Hepatocyte (in vitro differentiated cells): ENCODE measurements at regions not wholly inside any gene's neighbourhood (a gene's known extent, or its start where the extent isn't known, plus 50 kb on each side); places are given as distances from the start of the nearest gene placed in this dataset.

Experiments
- DNase-seq: peaks from one replicate; pipeline ENCODE4 v3.0.0-alpha.2; 2016; ENCODE audit warnings: low spot score
- H2AFZ ChIP-seq: fragments of 200-600 bp; sonication (generic); 2 replicates; pipeline ENCODE4 v1.6.0; 2016; ENCODE audit warnings: antibody characterized with exemption, mild to moderate bottlenecking
- H3K27ac ChIP-seq: fragments of 200-600 bp; sonication (generic); 2 replicates; pipeline ENCODE4 v1.5.1; 2016; ENCODE audit warnings: mild to moderate bottlenecking
- H3K27me3 ChIP-seq: fragments of 200-600 bp; sonication (generic); 2 replicates; pipeline ENCODE4 v1.6.1; 2016
- H3K36me3 ChIP-seq: fragments of 200-600 bp; sonication (generic); replicated peaks from 2 replicates; pipeline ENCODE4 v1.5.1; 2016; ENCODE audit warnings: low read depth; ENCODE audit not compliant: insufficient read depth
- H3K4me1 ChIP-seq: fragments of 200-600 bp; sonication (generic); 2 replicates; pipeline ENCODE4 v1.5.1; 2016; ENCODE audit warnings: mild to moderate bottlenecking, moderate library complexity; ENCODE audit not compliant: insufficient read depth
- H3K4me2 ChIP-seq: fragments of 200-600 bp; sonication (generic); 2 replicates; pipeline ENCODE4 v1.6.0; 2016
- H3K4me3 ChIP-seq: fragments of 200-600 bp; sonication (generic); 2 replicates; pipeline ENCODE4 v1.5.1; 2016; ENCODE audit warnings: mild to moderate bottlenecking
- H3K79me2 ChIP-seq: fragments of 200-600 bp; sonication (generic); 2 replicates; pipeline ENCODE4 v1.6.0; 2017; ENCODE audit warnings: mild to moderate bottlenecking
- H3K9me2 ChIP-seq: fragments of 200-600 bp; sonication (generic); replicated peaks from 2 replicates; pipeline ENCODE4 v1.6.0; 2017; ENCODE audit warnings: mild to moderate bottlenecking; ENCODE audit not compliant: insufficient read depth
- H3K9me3 ChIP-seq: fragments of 200-600 bp; sonication (generic); 2 replicates; pipeline ENCODE4 v1.5.1; 2016; ENCODE audit warnings: low read depth, mild to moderate bottlenecking
- H4K20me1 ChIP-seq: fragments of 200-600 bp; sonication (generic); 2 replicates; pipeline ENCODE4 v1.6.0; 2016; ENCODE audit warnings: mild to moderate bottlenecking; ENCODE audit not compliant: insufficient read depth, poor library complexity, severe bottlenecking
- CTCF ChIP-seq: fragments of 200-600 bp; sonication (generic); IDR thresholded peaks from 2 replicates; pipeline ENCODE4 v1.5.1; 2016; ENCODE audit warnings: antibody characterized with exemption, mild to moderate bottlenecking; ENCODE audit not compliant: poor library complexity
- EZH2 ChIP-seq: fragments of 200-600 bp; sonication (generic); IDR thresholded peaks from 2 replicates; pipeline ENCODE4 v1.6.1; 2016; ENCODE audit warnings: antibody characterized with exemption, mild to moderate bottlenecking, borderline replicate concordance
- EZH2phosphoT487 ChIP-seq: fragments of 200-600 bp; sonication (generic); IDR thresholded peaks from one replicate; pipeline ENCODE4 v1.6.1; 2018; ENCODE audit warnings: antibody characterized with exemption, mild to moderate bottlenecking, low read depth, moderate library complexity; ENCODE audit not compliant: unreplicated experiment, severe bottlenecking
- WGBS: methylation state at CpG from one replicate; pipeline ENCODE4 v1.1.6; 2016; ENCODE audit warnings: low lambda C conversion rate; ENCODE audit errors: missing lambda C conversion rate; 5-methylcytosine and 5-hydroxymethylcytosine counted together

DNA sequence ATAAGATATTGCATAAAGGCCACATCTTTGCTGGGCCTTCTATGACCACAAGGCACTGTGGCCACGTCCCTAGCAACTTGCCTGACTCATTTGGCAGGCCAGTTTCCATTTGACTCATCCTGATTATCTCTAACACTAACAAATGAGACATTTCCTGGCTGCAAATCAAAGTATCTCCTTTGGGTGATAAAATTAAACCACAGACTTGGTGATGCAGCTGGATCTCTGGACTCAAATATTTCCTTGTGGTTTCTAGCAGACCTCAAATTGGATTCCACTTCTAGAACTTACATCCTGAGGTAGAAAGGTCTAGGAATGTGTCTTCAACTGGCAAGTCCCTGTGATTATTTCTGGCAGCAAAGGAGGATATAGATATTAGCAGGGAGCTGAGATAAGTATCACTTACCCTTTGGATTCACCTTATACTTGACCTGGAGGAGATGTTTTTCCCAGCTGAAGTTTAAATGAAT lies 167.9 kb upstream of the NXPH2 start:
- Histone ChIP-seq H3K9me3 (no peaks in the 10 kb centered on the region), H3K27me3 (no peaks in the 10 kb centered on the region), H3K4me2 (no peak overlapping the region), H3K9me2 (no peaks in the 10 kb centered on the region), H3K27ac (no peak overlapping the region), H3K4me3 (no peak overlapping the region), H2AFZ (no peak overlapping the region), H4K20me1 (no peaks in the 10 kb centered on the region), H3K4me1 (no peaks in the 10 kb centered on the region), H3K36me3 (no peaks in the 10 kb centered on the region), H3K79me2 (no peaks in the 10 kb centered on the region)
- WGBS = 0% methylated on average over 1 of the region's 1 CpG
- TF ChIP-seq EZH2phosphoT487 = no peak
- TF ChIP-seq EZH2 = no peak
- no peak for TF ChIP-seq CTCF
- DNase-seq = peak; percentile 43

GRCh38 chr2:138943470-138943869 lies 163.3 kb upstream of the NXPH2 start:
- H3K4me2 ChIP-seq = no peak overlapping the region
- no peaks in the 10 kb centered on the region for H3K27me3 ChIP-seq
- no peaks in the 10 kb centered on the region for H4K20me1 ChIP-seq
- no peaks in the 10 kb centered on the region for H3K36me3 ChIP-seq
- no peaks in the 10 kb centered on the region for H3K4me1 ChIP-seq
- no peak for DNase-seq
- no peaks in the 10 kb centered on the region for H3K79me2 ChIP-seq
- no peak overlapping the region for H2AFZ ChIP-seq
- WGBS = 97% methylated on average over 2 of the region's 2 CpGs
- H3K9me2 ChIP-seq = no peaks in the 10 kb centered on the region
- H3K4me3 ChIP-seq = no peak overlapping the region
- H3K9me3 ChIP-seq = no peaks in the 10 kb centered on the region
- TF ChIP-seq EZH2phosphoT487 (no peak), EZH2 (no peak), CTCF (no peak)
- no peak overlapping the region for H3K27ac ChIP-seq

GRCh38 chr2:138942466-138942865 lies 162.3 kb upstream of the NXPH2 start:
- Histone ChIP-seq H2AFZ (no peak overlapping the region), H3K9me3 (no peaks in the 10 kb centered on the region), H3K79me2 (no peaks in the 10 kb centered on the region), H3K4me2 (no peak overlapping the region), H4K20me1 (no peaks in the 10 kb centered on the region), H3K27me3 (no peaks in the 10 kb centered on the region), H3K27ac (no peak overlapping the region), H3K36me3 (no peaks in the 10 kb centered on the region), H3K4me3 (no peak overlapping the region), H3K4me1 (no peaks in the 10 kb centered on the region), H3K9me2 (no peaks in the 10 kb centered on the region)
- peak; percentile 59 for DNase-seq
- TF ChIP-seq CTCF (no peak), EZH2 (no peak), EZH2phosphoT487 (no peak)
- WGBS = 58% methylated on average over 6 of the region's 6 CpGs
